ENCODE measurements at regions not wholly inside any gene's neighbourhood (a gene's known extent, or its start where the extent isn't known, plus 50 kb on each side); places are given as distances from the start of the nearest gene placed in this dataset.

GRCh38 chr18:73421010-73421409 is 553.2 kb upstream of the NETO1 start:
- TF ChIP-seq CTCF (IDR thresholded peaks at IDR 0.05; ENCODE audit: low read depth, low read length, missing input control): no peak
- no peak for TF ChIP-seq GABPA (IDR thresholded peaks at IDR 0.05 in 1 of 2, conservative IDR thresholded peaks at IDR 0.05 in 1 of 2)
- TF ChIP-seq YY1 (IDR thresholded peaks at IDR 0.05): no peak
- no peak for TF ChIP-seq MAX (IDR thresholded peaks at IDR 0.05)
- no peak for TF ChIP-seq SP1 (IDR thresholded peaks at IDR 0.05)
- TF ChIP-seq TAF1 (conservative IDR thresholded peaks at IDR 0.05): no peak

All from liver (tissue), 3 donors.